SU-DHL-6 (cell line): ENCODE measurements at regions not wholly inside any gene's neighbourhood (a gene's known extent, or its start where the extent isn't known, plus 50 kb on each side); places are given as distances from the start of the nearest gene placed in this dataset.

Source experiments
- EZH2phosphoT487 ChIP-seq: fragments of 200-600 bp; sonication (generic), shearing (Covaris generic); conservative IDR thresholded peaks from 2 replicates; pipeline ENCODE4 v1.6.1; 2018; ENCODE audit warnings: mild to moderate bottlenecking, antibody characterized with exemption, low read length, moderate library complexity, mixed read lengths
- TF ChIP-seq, protein P1 (sequence below): fragments of 200-600 bp; sonication (generic); IDR thresholded peaks from one replicate; pipeline ENCODE4 v1.5.1; 2017; ENCODE audit warnings: antibody characterized with exemption, mild to moderate bottlenecking, low read length, moderate library complexity; ENCODE audit not compliant: insufficient read depth, poor library complexity, severe bottlenecking

DNA sequence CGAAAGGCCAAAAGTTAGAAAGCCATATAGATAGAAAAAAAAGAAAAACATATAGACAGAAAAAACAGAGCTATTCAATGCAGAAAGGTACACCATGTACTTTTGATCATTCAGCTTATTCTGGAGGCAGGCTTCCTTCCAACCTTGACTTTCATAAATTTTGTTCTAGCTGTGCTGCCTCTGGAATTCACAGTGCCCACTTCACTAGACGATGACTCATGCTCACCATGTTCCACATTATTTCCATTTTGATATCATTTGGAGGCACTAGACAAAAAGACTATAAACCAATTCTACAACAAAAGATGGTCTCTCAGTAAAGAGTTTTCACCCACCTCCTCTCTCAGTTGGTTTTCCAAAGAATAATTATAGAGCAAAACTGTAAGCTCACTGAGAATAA lies 229.0 kb upstream of the IPO5 start:
- no peak for TF ChIP-seq EZH2phosphoT487
- TF ChIP-seq, protein P1, sequence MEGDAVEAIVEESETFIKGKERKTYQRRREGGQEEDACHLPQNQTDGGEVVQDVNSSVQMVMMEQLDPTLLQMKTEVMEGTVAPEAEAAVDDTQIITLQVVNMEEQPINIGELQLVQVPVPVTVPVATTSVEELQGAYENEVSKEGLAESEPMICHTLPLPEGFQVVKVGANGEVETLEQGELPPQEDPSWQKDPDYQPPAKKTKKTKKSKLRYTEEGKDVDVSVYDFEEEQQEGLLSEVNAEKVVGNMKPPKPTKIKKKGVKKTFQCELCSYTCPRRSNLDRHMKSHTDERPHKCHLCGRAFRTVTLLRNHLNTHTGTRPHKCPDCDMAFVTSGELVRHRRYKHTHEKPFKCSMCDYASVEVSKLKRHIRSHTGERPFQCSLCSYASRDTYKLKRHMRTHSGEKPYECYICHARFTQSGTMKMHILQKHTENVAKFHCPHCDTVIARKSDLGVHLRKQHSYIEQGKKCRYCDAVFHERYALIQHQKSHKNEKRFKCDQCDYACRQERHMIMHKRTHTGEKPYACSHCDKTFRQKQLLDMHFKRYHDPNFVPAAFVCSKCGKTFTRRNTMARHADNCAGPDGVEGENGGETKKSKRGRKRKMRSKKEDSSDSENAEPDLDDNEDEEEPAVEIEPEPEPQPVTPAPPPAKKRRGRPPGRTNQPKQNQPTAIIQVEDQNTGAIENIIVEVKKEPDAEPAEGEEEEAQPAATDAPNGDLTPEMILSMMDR = no peak
